HG02610 (cell line): ENCODE measurements at regions not wholly inside any gene's neighbourhood (a gene's known extent, or its start where the extent isn't known, plus 50 kb on each side); places are given as distances from the start of the nearest gene placed in this dataset.
A peak's percentile ranks its signal among the peaks of the same experiment; 100 is the strongest.
"Not testable (repeated sequence)": the region's sequence is repeated elsewhere in the genome, so short reads cannot be mapped to it uniquely, and the experiment has no call there.

Source experiments
- ATAC-seq: cut with Tn5 transposase; IDR thresholded peaks from one replicate; pipeline ENCODE4 v1.9.1; 2021; ENCODE audit warnings: mild to moderate bottlenecking, moderate library complexity; ENCODE audit not compliant: unreplicated experiment

DNA sequence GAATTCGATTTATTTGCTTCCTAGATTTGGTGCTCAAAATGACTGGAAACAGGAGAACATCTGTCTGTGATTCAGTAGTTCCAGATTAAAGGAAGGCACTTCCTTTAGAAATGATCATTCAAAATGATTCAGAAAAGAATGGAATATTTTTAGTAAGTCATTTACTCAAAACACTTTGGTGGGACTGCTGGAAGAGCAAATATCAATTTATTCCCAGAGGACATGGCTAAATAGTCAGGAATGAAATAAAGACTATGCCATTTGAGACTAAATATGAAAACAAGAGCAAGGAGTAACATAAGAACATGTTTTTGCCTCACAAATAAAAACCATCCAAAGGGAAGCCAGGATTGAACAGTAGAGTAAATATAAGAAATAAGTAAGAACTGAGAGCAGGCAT lies 138.6 kb upstream of the RASA1 start:
- ATAC-seq = no peak

DNA sequence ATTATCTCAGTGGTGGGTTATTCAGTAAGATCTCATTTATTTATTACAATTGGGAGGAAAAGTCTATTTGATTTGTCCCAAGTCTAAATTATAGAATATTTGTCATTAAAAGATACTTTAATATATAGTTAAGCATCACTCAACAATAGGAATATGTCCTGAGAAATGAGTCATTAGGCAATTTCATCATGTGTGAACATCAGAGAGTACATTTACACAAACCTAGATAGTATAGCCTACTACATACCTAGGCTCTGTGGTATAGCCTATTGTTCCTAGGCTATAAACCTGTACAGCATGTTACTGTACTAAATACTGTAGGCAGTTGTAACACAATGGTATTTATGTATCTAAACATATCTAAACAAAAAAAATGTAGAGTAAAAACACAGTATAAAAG lies 135.0 kb upstream of the RASA1 start:
- no peak for ATAC-seq

DNA sequence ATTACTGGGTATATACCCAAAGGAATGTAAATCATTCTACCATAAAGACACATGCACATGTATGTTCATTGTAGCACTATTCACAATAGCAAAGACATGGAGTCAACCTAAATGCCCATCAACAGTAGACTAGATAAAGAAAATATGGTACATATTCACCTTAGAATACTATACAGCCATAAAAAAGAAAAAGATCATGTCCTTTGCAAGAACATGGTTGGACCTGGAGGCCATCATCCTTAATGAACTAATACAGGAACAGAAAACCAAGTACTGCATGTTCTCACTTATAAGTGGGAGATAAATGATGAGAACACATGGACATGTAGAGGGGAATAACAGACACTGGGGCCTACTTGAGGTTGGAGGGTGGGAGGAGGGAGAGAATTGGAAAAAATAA lies 133.2 kb upstream of the RASA1 start:
- ATAC-seq = not testable (repeated sequence)

DNA sequence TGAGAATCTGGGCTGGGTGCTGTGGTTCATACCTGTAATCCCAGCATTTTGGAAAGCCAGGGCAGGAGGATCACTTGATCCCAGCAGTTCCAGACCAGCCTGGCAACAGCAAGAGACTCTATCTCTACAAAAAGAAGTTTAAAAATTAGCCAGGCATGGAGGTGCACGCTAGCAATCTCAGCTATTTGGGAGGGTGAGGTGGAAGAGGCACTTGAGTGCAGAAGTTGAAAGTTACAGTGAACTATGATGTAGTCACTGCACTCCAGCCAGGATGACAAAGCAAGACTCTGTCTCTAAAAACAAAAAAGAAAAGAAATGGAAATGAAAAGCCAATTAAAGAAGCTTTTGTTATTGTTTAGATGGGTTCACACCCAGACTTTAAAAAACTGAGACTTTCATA lies 131.6 kb upstream of the RASA1 start:
- ATAC-seq = peak; percentile 40

DNA sequence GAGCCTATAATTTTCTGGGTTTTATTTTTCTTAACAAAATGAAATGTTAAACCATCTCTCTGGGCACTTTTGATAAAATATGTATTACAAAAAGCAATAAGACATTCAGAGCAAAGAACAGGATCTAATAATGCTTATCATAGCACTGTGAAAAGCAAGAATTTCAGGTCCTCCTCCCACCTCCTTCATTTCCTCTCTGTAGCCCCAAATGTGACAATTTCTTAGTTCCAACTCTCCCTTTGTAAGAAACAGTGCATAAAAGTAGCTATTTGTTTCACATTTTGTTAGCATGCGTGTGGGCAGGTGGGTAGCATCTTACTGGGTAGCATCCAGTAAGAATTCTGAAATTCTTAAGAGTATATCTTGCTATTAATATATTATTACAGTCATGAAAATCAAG lies 130.9 kb upstream of the RASA1 start:
- no peak for ATAC-seq

DNA sequence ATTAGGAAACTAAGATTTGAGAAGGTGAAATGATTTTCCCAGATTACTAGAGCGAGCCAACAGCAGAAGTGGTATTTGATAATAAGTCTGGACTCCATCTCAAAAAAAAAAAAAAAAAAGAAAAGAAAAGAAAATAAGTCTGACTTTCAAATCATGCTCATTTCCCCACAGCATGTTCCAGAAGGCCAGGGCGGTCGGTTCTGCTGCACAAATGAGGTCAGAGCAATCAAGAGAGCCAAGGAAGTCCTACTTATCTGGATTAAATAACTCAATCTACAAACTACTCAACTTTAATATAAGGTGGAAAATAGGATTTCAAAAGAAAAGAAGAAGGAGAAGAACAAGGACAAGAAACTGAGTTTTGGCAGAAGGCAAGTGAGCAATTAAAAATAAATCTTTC lies 130.4 kb upstream of the RASA1 start:
- no peak for ATAC-seq

DNA sequence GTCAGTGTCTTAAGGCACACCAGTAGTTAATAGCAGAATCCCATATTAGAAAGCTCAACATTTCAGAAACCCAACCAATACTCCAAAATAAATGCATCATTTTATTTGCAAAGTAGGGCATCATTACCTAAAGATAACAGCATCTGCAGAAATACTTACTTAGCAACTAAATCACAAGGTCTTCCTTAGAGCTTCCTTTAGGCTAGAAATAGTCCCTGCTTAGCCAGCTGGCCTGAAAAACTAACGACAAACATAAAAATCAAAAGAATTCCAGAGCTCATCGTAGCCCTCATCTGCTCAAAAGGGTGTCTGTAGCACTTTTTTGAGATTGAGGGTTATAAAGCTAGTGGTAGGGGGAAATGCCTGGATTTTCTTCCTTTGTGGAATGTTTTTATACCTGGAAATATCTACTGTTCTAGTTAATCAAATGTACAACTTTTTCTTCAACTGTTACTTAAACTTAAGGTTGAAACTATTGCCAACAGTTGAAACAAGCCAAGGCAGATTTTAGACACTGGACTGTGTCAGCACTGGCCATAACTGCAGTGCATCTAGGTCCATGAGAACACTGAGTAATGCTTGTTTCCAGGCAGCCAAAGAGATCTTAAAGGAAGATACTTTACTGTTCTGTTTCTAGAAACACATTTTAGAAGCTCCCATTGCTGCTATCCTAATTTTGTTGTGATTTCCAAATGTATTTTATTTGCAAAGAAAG lies 129.4 kb upstream of the RASA1 start:
- no peak for ATAC-seq

DNA sequence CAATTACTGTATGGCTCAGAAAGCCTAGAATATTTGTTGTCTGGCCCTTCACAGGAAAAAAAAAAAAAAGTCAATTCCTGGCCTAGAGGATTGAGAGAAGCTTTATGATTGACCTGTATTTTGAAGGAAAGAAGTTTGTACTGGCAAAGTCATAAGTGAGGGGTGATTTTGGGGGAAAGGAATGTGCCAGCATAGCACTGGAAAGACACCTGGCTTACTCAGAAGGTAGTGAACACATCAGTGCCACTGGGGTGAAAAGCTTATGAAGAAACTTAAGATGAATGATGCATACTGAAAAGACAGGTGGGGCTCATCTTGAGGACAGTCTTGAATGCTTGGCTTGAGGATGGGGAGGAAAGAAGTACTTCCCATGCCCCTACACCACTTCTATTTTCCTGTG lies 127.9 kb upstream of the RASA1 start:
- no peak for ATAC-seq

DNA sequence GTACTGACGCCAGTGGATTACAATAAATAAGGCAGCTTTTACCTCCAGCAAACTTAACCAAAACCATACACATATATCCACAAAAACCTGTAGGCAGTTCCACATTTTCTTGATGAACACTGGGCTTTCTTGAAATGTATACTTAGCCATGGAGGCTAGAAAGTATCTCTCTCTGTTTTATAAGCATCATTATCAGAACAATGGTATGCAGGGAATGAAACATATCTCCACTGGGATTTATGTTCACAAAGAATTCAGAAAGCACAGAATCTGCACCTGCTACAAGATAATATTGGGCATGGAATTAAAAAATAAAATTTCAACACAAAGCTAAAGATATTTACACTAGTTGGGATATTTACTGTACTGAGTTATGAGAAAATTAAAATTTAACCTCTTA lies 126.1 kb upstream of the RASA1 start:
- ATAC-seq = no peak

DNA sequence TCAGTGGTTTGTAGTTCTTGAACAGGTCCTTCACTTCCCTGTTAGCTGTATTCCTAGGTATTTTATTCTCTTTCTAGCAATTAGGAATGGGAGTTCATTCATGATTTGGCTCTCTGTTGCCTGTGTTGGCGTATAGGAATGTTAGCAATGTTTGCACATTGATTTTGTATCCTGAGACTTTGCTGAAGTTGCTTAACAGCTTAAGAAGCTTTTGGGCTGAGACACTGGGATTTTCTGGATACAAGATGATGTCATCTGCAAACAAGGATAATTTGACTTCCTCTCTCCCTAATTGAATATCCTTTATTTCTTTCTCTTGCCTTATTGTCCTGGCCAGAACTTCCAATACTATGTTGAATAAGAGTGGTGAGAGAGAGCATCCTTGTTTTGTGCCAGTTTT lies 121.8 kb upstream of the RASA1 start:
- not testable (repeated sequence) for ATAC-seq

DNA sequence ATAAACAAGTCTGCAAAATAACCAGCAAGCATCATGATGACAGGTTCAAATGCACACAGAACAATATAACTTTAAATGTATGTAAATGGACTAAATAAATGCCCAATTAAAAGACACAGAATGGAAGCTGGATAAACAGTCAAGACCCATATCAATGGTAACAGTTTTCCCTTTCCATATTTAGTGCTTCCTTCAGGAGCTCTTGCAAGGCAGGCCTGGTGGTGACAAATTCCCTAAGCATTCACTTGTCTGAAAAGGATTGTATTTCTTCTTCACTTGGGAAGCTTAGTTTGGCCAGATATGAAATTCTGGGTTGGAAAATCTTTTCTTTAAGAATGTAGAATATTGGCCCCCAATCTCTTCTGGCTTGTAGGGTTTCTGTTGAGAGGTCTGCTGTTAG lies 120.2 kb upstream of the RASA1 start:
- ATAC-seq = no peak

DNA sequence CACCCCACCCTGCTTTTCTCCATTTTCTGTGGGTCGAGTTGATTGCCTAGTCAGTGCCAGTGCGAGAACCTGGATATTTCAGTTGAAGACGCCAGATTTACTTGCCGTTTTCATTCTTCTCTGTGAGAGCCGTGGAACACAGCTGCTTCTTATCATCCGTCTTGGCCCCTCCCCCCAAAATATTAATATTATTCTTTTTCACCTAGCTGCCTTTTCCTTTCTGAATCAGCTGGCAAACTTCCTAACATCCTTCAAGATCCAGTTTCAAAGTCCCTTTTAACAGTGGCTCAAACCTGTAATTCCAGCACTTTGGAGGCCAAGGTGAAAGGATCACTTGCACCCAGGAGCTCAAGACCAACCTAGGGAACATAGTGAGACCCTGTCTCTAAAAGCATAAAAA lies 117.1 kb upstream of the RASA1 start:
- ATAC-seq = no peak

DNA sequence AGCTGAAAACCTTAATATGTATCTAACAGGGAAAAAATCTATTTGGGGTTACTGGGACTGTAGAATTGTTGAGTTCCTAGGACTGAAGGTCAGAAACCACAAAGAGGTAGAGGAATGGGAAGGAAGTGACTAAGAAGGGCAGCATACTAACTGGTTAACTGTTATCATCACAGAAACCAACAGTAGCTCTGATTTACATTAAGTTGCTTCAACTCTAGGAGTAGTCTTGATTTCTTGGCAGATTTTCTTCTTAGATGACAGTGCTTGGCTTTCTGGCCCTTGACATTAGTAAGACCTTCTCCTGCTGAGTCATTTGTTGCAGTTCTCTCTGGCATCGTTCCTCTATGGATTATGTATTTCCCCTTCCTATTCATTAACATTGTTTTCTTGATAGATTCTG lies 116.1 kb upstream of the RASA1 start:
- ATAC-seq = peak; percentile 81

DNA sequence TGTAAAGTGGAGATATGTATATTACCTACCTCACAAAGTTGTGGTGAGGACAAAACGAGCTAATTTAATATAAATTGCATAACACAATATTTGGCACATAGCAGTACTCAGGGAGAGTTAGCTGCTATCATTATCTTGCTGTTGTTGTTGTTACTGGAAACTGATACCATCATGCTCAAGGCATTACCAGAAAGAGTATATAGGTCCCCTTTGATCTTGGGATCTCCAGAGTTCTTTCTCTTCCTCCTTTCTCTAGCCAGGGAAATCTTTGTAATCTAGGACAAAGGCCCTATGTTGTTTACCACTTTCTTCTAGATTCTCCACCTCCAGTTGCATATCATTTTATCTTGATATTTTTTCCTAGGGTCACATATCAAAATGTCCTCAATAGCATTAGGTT lies 114.8 kb upstream of the RASA1 start:
- ATAC-seq = no peak

DNA sequence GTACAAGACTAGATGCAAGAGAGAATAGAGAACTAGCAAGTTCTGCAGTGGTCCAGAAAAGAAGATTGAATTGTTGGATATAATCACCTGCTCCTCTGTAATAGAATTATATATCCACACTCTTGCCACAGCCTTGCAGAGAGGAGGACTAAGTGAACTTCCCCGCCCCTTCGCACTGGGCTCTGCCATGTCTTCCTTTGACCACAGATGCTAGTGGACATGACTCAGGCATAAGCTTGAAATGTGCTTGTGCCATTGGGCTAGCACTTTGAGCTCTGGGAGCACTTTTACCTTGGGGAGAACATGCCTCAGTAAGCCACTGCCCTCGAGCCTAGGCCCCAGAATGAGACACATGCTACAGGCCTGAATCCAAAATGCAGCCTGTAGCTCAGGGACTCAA lies 113.5 kb upstream of the RASA1 start:
- no peak for ATAC-seq

DNA sequence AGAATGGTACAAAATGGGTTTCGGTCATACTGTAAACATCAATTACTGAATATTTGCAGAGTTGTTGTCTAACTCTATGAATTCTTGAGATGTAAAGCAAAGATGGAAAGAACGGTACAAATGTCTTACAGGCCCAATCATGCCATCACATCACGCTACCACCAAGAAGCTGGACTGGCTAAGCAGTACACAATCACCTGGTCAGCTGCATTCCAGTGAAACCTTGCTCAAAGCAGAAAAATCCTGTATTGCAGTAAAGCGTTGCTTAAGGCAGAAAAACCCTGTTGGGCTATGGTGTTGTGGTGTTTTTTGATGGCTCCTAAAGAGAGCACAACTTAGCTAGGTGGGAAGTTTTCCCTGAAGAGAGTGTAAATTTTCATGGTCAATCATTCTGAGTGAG lies 112.6 kb upstream of the RASA1 start:
- no peak for ATAC-seq

DNA sequence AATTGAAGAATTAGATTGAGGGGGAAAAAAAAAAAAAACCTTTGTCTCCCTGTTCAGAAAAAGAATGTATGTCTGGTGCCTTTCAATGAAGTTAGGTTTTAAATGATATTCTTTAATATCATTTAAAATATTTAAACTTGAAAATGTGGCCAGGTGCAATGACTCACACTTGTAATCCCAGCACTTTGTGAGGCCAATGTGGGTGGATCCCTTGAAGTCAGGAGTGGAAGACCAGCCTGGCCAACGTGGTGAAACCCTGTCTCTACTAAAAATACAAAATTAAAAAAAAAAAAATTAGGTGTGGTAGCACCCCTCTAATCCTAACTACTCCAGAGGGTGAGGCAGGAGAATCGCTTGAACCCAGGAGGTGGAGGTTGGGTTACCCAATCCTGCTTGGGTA lies 111.1 kb upstream of the RASA1 start:
- ATAC-seq = no peak

DNA sequence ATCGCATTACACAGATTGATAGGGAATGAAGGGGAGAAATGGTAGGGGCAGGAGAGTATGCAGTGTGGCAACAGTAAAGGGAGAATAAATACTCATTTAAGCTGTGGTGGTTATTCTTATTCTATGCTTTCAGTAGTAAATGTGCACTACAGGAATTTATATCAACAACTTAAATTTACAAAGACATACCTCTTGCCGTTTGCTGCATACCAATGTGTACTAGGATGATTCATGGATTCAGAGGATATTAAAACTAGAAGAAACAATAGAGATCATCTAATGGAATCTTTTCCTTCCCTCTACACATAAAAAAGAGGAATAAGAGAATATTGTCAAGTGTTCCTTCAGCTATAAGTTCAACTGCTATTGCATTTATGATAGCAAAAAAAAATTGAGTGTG lies 103.3 kb upstream of the RASA1 start:
- no peak for ATAC-seq

DNA sequence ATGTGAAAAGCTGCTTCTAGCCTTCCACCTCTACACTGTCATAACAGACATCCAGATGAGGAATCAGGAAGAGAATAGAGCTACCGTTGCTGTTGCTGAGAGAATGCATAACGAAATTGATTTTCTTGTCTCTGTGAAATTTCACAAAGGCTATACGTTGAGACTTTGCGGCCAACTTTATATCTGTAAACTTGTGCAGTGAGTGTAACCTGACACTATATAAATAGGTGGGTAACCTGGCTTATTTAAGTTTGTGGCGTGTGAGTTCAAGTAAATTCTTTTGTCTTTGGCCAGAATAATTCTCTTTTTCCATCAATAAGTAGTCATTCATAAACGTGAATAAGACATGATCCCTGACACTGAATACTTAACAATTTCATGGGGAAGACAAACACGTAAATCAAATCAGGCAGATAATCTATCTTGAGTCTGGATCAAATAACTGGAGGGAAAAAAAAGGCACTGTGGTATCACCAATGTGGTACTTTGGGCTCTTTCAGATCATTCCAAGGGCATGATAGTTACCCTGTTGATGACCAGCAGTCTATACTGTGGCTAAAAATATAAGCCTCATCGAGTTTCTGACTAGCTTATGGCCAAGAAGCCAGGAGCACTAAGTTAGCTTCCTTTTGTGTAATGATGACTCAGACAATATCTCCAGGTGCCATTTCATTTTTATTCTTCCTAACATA lies 98.2 kb upstream of the RASA1 start:
- ATAC-seq = no peak

DNA sequence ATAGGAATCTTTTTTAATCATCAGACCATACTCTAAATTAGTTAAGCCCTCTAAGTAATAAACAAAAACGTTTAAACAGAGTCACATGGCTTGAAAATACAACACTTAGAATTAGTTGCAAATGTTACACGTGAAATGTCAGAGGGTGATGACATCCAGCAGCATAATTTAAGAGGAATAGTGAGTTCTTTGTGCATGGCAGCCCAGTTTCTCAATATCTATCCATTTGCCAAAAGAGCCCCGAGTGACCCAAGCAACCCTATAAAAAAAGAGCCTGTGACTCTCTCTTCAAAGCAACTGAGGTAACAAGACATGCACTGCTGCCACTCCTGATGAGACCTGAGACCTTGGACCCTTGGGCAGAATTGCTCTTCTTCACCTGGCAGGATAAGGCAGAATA lies 96.9 kb upstream of the RASA1 start:
- ATAC-seq = no peak

DNA sequence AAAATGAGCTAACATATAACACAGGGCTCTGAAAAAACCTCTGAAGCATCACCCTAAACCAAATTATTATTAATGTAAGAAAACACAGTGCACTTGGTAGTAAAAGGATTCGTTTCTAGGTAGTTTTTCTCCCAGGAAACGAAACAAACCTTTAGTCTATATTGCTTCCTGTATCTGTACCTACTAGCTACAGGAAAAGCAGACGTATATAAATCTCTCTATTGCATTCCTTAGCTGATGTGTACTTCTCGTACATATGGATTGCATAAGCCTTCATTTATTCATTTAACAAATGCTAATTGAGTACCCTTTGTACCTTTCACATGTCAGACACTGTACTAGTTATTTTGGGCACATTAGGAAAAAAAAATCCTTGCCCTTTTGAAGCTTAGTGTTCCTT lies 85.0 kb upstream of the RASA1 start:
- ATAC-seq = no peak

DNA sequence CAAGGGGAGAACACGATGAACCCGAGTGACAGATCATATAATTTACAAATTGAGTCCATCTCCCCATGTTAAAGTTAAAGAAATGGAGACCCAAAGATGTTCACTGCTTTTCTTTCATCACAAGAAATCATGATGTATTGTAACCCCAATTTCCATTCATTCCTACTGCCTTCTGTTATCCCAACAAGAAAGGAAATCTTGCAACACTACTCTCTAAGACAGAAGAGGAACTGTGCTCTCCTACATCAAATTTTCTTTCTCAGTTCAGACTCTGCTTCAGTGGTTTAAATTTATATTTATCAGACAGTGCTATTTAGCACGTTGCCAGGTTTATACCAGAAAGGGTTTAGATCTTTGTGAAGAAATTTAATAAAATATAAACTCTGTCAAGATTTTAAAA lies 83.8 kb upstream of the RASA1 start:
- ATAC-seq = no peak

DNA sequence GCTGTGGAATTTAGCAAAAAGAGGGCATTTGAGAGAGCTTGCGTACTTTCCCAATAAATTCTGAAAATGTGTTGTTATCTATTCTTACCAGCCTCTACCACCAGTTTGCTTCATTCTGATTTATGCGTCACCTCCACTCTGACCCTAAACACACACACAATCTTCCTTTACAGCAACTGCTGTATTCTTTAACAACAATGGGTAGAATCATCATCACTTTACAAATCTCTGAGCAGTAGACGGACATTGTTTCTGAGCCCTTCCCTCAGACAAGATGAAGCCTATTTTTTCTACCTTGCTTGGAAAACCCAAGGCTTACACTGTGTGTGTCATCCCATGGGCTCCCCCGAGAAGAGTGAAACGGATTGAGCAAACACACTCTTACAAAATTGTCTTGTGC lies 83.1 kb upstream of the RASA1 start:
- ATAC-seq = no peak
